RPMI8226 (cell line): ENCODE measurements at regions not wholly inside any gene's neighbourhood (a gene's known extent, or its start where the extent isn't known, plus 50 kb on each side); places are given as distances from the start of the nearest gene placed in this dataset.
"Not testable (repeated sequence)": the region's sequence is repeated elsewhere in the genome, so short reads cannot be mapped to it uniquely, and the experiment has no call there.

Experiments
- DNase-seq: peaks from one replicate; pipeline ENCODE4 v3.0.0-alpha.2; 2015

- no peak for DNase-seq
These were observed 199.9 kb downstream of the FAM181B start for GRCh38 chr11:82533628-82534327.

GRCh38 chr11:82529936-82530335, 203.7 kb downstream of the FAM181B start:
- no peak for DNase-seq

- no peak for DNase-seq
These were observed 206.5 kb downstream of the FAM181B start for GRCh38 chr11:82527081-82527584.

DNA sequence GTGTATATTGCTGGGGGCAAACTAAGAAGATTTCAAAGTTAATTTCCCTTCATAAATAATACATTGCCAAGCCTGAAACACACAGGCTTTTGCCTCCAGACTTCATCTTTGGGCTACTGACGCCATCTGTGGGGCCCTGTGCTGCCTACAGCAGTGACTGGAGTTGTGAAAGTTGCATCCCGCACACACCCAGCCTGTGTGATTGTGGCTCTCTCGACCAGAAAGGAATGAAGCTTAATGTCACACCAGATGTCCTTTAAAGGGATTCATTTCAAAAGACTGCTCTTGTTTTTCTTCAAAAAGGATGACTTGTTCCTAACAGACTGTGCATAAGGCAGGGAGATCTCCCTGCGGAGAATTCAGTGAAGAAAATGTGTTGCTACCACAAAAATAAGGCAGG, 210.5 kb downstream of the FAM181B start:
- DNase-seq: no peak

DNA sequence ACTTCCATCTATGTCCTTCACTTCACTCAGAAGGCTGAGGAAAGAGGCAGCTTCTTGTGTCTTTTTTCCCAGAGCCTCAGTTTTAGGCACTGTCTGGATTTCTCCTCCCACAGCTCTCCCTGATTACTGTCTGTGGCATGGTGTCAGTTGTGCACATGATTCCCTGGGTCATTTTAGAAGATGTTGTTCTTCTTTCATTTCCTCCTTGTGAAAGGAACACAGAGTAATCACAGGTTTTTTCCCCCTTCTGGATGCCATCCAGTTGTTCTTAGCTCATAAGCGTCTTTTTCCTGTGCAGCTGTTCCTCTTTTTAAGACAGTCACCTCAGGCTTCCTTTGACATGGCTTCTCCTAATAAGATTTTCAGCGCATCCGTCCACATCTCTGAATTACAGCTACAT, 212.2 kb downstream of the FAM181B start:
- peak; percentile 17 for DNase-seq

DNA sequence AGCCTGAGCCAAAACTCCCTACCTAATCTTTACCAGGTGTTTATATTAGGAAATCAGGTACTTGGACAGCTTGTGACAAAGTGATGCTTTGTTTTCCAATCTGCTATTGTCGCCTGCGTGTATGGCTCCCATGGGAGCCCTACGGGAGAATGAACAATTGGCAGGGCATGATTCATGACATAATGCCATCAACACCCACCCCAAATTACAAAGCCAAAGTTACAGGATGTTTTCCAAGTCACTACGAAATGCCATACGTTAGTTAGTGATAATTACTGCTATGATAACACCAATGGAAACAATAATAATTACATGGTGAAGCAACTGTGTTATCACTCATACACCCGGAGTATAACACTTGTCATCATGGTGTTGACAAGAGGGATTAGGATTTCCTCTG, 226.4 kb downstream of the FAM181B start:
- DNase-seq: no peak

- no peak for DNase-seq
These were observed 228.3 kb downstream of the FAM181B start for GRCh38 chr11:82505379-82505778.

GRCh38 chr11:82501174-82501573, 232.5 kb downstream of the FAM181B start:
- not testable (repeated sequence) for DNase-seq

GRCh38 chr11:82494988-82495432, 238.7 kb downstream of the FAM181B start:
- DNase-seq: peak; percentile 41

GRCh38 chr11:82474876-82475275, 258.8 kb downstream of the FAM181B start:
- DNase-seq: no peak

DNA sequence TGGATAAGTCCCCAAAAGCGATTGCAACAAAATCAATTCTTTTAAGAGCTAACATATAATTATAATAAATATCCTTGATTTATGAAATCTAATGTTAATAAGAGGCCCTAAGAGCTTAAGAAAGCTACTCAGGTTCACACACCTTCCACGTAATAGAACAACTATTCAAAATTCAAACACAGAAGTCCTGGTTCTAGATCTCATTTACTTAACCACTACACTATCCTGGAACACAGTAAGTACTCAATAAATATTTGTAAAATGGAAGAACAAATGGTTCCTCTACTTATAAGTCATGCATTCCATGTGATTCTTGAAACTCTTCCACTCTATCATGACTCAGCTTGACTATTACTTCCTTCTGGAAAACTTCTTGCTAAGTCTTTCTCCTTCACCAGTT, 268.2 kb downstream of the FAM181B start:
- DNase-seq: no peak

DNA sequence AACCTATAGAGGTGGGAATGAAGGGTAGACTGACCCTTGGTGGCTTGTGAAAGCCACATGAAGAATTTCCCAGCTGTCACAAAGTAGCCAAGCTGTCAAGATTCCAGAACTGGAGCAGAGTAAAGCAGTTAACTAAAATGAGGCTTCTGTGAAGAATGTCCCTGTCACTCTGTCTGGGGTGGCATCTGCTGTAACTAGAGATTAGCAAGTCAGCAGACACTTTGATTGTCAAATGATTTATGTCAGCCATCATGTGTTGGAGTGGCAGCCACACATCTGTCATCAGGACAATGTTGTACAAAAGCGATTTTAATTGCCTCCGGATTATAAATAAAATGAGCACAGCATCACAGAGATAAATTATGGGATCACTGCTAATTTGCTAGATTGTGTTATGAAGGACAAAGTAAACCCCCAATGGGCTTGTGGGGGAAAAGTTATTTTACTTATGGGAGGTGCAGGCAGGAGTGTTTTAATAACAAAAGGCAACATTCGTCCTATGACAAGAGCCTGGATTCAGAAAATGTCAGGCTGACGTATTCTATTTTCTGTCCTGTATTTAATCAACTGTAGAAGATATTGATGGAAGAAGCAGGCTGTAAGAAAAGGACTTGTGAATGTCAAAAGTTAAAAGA, 270.9 kb downstream of the FAM181B start:
- no peak for DNase-seq

GRCh38 chr11:82458761-82459160, 274.9 kb downstream of the FAM181B start:
- DNase-seq: no peak

DNA sequence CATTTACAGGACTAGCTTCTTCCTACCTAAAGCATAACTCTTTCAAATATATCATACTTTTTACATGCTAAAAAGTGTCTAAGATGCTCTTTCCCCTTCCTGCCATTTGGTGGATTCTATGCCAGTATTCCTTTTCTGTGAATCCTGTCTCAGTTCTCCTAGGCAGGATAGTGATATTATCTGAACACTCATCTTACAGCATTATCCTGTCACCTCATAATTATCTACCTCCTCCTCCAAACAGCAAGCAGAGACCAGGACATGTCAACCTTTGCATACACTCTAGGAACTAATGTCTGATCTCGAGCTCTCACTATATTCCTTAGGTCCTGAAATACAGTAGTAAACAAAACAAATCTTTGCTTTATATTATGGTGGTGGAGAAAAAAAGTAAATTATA, 275.5 kb downstream of the FAM181B start:
- no peak for DNase-seq

GRCh38 chr11:82450996-82451395, 282.7 kb downstream of the FAM181B start:
- no peak for DNase-seq

GRCh38 chr11:82406611-82407010, 327.1 kb downstream of the FAM181B start:
- DNase-seq: no peak

DNA sequence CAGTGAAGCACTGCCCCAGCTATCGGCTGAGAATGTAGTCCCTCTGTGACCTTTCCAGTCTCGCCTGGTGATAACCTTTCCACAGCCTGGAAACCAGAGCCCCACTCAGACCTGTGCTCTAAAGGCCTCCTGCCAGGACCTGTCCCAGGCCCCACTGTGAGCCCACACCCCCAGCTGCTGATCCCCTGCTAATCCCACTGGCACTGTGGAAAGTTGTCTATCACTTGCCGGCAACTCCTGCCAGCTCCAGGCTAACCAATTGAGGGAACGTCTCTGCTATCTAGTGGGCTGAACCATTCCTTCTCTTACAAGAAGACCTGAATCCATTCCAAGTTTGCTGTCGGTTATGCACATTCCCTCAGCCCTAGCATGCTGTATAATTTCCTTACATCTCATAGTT, 328.2 kb downstream of the FAM181B start:
- DNase-seq: no peak

DNA sequence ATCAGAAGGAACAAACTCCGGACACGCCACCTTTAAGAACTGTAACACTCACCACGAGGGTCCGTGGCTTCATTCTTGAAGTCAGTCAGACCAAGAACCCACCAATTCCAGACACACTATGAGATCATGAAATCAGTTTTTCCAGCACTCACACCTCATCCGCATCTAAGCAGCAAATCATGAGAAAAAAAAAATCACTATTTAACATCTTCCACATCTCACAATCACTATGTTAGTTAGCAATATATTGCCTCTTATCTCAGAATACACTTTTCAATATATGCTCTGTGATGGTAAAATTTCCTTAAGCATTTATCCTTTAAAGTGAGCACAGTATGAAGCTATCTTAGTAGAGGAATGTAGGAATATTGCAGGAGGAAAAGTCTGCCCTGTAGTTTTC, 328.7 kb downstream of the FAM181B start:
- no peak for DNase-seq

DNA sequence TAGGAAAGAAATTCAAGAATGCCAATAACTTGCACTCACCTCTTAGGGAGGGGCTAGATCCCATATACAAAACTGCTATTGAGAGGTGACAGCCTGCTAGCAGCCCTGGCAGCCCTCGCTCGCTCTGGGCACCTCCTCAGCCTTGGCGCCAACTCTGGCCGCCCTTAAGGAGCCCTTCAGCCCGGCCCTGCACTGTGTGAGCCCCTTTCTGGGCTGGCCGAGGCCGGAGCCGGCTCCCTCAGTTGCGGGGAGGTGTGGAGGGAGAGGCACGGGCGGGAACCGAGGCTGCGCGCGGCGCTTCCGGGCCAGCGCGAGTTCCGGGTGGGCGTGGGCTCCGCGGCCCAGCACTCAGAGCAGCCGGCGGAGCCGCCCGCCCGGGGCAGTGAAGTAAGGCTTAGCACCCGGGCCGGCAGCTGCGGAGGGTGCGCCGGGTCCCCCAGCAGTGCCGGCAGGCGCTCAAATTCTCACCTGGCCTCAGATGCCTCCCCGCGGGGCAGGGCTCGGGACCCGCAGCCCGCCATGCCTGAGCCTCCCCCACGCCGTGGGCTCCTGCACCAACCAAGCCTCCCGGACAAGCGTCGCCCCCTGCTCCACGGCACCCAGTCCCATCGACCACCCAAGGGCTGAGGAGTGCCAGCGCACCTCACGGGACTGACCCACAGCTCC, 329.9 kb downstream of the FAM181B start:
- DNase-seq: no peak

DNA sequence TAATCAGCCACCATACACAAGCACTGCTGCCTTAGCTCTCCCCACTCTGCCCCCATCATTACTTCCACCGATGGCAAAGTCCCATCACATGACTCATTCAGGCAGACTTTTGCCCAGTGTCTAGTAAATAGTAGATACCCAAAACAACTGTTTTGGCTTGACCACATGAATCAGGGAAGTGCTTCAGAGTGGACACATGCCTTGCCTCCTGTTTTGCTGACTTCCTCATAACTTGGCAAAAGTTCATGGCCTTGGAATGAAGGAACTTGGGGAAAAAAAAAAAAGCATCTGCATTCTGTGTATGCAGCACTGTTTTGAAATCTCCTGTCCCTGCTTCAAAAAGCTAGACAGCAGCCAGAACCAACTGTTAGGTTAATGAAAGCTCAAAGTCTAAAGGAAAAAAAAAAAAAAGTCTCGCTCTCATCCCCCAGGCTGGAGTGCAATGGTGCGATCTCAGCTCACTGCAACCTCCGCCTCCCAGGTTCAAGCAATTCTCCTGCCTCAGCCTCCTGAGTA, 335.3 kb downstream of the FAM181B start:
- no peak for DNase-seq

- not testable (repeated sequence) for DNase-seq
These were observed 337.0 kb downstream of the FAM181B start for GRCh38 chr11:82396639-82397038.

DNA sequence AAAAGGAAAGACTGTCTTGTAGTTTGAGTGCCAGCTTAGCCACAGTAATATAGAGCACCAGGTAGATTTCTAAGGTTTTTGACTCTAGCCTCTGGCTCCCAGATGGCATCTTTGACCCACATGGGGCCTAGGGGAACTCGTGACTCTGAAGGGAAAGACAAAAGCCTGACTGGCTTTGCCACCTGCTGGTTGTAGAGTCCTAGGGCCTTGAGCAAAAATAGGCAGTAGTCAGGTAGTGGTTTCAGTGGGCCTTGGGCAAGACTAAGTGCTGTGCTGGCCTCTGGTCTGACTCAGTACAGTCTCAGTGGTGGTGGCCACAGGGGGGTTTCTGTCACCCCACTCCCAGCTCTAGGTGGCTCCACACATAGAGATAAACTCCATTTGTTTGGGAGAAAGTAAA, 349.4 kb downstream of the FAM181B start:
- no peak for DNase-seq

DNA sequence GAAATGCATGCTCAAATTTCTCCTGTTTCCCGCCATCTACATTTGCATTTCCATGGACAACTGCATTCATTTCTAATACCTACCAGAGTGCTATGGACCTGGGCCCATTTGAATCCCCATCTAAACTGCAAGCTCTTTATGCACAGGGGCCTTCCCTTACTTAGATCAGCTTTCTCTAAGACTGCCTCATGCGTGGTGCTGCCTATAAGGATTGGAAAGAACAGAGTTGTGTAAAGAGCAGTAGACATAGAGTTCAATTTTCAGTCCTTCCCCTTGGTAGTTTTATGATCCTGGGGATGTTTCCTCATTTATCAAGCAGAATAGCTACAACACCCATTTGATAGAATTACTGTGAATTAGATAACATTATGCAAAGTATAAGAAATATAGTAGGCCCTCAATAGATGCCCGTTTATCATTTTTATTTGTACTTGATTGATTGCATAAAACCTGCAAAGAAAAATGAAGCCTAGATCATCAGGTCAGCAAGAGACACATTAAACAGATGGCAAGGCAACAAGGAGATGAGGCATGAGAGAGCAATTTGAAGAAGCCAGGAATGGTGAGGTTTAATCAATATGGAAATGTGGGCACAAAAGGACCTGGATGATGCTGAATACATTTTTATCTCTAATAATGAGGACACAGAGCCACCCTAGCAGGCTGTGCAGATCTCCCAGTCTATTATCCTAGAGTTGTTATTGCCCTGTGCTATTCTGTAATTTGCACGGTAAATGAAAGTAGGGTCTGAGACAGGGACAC, 359.7 kb downstream of the FAM181B start:
- no peak for DNase-seq
